ENCODE measurements at regions not wholly inside any gene's neighbourhood (a gene's known extent, or its start where the extent isn't known, plus 50 kb on each side); places are given as distances from the start of the nearest gene placed in this dataset.

GRCh38 chr13:72205773-72206172, 338.8 kb upstream of the DACH1 start:
- no peak for DNase-seq

- DNase-seq: no peak
Observed at GRCh38 chr13:72204291-72204690, 337.3 kb upstream of the DACH1 start.

DNA sequence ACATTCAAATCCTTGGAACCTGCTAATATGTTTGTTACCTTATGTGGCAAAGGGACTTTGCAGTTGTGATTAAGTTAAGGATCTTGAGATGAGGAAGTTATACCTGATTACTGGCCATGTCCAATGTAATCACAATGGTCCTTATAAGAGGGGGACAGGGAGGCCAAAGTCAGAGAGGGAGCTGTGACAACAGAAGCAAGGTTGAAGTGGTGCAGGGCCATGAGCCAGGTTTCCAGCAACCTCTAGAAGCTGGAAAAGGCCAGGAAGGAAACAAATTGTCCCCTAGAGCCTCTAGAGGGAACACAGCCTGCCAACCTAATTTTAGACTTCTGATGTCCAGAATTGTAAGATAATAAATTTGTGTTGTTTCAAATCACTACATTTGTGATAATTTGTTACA, 334.7 kb upstream of the DACH1 start:
- no peak for DNase-seq

DNA sequence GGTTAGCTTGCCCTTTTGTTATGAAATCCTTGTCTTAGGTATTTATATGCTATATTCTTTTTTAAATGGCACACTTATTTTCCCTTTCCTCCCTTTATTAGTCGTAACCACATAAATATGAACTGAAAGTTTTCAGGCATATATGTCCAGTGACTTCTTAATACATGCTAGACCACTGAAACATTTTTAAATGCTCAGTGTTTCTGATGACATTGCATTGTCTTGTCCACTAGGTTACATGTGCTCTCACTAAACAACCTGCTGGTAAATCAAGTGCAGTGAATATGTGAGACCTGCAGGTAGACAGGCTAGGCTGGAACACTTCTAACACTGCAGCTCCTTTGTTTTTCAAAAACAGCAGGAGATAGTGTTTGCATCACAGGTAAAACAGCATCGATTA, 332.6 kb upstream of the DACH1 start:
- DNase-seq: no peak

- peak; percentile 26 for DNase-seq
Observed at GRCh38 chr13:72198967-72199560, 332.1 kb upstream of the DACH1 start.

GRCh38 chr13:72198042-72198441, 331.0 kb upstream of the DACH1 start:
- DNase-seq: no peak

DNA sequence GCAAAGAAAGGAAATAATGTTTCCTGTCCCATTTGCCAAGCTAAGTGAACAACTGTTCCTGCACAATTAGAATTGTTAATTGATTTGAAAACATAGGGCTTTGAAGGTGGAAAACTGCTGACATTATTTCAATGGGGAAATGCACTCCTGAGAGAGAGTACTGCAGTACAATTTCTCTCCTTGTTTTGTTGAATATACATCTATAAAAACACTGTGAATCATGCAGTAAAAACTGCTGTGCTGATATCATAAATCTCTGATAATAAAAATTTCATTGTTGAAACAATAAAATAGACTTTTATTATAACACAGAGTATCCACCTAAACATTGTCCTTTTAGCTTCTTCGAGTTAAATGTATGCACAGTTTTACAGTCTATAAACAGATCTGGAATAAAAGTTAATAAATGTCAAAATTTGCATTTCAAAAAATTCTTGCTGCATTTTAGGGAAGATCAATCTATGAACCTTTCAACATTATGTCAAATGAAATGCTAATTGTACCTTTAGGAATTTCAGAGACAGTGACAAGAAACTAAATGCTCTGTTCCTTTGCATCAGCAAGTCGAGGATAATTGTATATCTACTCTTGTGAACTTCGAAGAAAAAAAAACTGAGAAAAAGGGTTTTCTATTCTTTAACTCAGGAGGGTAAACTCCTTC, 328.2 kb upstream of the DACH1 start:
- no peak for DNase-seq

GRCh38 chr13:72194523-72194922, 327.5 kb upstream of the DACH1 start:
- no peak for DNase-seq

DNA sequence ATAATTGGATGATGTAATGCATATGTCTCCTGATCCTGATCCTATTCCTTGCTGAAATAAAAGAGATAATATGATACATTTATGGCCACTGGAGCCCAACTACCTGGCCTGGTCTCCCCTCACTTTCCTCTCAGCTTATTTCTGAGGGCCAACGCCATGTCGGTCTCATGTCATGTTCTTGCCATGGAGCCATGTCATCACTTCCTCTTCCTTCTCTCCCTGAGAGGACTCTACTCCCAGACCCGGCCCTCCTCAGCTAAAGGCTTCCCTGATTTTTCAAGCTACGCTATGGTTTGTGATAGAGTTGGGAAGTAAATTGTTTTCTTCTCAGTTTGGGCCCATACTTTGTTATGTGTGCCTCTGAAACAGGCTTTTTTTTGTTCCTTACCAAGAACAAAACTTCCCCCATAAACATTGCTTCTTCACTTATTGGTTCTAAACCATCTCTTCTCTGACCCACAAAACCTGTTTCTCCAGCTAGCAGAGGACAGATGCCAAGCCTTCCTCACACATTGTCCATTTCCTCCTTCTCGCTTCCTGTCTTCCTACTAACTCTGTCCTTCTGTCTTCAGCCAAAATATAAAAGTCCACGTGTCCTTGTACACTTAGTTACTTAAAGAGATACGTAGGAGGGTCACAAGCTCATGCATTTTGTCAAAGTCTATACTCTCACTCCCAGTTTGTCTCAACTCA, 319.9 kb upstream of the DACH1 start:
- no peak for DNase-seq

DNA sequence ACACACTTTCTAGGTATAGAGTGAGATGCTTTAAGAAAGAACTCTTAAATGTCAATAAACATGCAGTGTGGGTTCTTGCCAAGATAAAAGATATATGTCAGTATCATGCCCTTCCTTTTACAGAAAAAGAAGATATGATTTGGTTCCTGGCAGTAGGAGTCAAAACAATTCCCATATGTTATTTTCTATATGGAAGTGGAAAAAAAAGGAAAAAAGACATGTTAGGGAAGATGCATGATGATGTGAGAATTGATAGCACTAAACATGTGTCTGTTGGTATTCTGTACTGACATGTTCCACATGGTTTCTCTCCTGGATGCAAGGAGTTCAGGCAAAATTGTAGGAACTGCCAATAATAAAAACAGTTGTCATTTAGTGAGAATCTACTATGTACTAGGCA, 318.8 kb upstream of the DACH1 start:
- no peak for DNase-seq

DNA sequence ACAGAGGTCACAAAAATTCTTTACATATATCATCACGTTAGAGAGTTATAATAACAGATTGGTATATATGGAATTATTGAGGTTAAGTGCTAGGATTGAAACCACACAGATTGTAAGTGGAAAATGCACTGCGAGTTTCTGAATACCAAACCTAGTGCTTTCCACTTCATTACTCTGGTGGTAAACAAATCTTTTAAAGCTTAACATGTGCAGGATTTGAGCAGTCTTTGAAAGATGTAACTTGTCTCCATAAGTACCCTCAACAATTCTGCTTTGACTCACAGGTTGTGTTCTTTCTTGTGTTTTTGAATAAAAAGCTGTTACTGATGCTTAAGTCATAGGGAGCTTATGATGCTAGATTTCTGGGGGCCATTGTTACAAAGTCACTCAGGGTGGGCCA, 314.7 kb upstream of the DACH1 start:
- no peak for DNase-seq

DNA sequence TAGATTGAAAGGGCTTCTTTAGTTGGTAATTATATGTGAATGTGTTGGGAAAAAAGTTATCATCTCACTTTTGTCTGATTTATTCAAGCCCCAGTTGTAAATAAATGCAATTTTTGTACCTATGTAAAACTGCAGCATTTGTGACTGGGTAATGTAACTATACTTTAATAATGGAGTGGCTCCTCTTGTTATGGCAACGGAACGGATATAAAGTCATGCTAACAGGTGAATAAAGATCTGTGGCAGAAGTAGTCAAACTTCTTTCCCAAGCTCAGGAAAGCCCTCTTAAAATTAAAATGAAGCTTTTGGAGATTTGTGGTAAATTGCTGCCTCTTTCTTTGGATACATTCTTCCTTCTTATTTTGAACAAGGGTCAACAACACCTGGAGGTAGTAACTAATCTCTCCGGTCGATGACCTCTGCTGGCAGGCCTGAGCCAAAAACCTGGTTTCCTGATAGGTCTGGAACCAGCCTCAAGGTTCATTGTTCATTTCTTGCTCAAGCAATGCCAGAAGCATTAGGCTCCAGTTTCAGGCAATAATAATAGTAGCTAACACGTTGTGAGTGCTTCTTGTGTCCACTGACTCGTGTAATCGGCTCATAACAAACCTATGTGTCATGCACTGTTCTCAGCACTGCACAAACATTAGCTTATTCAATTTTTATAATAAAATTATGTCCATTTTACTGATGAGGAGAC, 313.4 kb upstream of the DACH1 start:
- no peak for DNase-seq

GRCh38 chr13:72174549-72174948, 307.5 kb upstream of the DACH1 start:
- no peak for DNase-seq

- no peak for DNase-seq
Observed at GRCh38 chr13:72170571-72170970, 303.6 kb upstream of the DACH1 start.

DNA sequence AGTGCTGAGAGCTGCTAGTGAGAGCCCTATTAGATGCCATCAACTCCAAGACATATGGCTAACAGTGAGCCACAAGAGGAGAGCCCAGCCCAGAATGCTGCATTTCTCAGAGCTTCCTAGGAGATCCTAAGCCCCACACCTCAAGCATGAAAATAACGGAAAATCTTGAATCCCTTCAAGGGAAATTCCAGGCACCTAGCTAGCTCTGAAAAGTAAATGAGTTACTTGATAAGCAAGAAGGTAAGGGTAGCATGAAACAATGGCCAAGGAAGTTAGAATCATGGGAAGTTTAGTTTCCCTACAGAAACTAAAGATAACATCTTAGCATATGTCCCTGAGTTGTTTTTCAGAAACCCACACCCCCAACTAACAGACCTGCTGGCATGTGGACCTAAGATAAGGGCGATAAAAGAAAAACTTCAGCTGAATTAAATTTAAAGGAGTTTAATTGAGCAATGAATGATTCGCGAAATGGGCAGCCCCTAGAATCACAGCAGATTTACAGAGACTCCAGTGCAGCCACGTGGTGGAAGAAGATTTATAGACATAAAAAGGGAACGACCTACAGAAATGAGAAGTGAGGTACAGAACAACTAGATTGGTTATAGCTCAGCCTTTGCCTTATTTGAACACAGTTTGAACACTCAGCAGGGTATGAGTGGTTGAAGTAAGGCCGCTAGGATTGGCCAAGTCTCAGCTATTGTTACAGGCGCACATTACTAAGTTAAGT, 301.3 kb upstream of the DACH1 start:
- DNase-seq: no peak

GRCh38 chr13:72166102-72166650, 299.2 kb upstream of the DACH1 start:
- no peak for DNase-seq

- DNase-seq: no peak
Observed at GRCh38 chr13:72165276-72165675, 298.3 kb upstream of the DACH1 start.

DNA sequence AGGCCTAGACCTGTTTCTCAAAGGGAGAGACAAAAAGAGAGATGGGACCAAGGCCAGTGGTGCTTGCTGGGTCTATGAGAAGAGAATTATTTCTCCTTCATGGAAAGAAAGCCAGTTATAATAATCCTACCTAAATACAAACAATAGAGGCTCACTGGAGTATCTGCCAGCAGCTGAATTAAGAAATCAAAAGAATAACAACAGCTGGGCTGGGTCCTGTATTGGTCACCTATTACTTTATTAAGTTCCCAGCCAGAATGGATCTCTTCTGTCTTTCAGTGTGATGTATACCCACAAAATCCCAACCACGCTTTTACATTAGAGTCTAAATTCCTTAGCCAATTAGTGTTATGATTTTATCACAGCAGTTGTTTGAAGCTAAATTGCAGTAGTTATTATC, 297.8 kb upstream of the DACH1 start:
- no peak for DNase-seq

GRCh38 chr13:72163678-72164077, 296.7 kb upstream of the DACH1 start:
- no peak for DNase-seq

GRCh38 chr13:72160977-72161376, 294.0 kb upstream of the DACH1 start:
- DNase-seq: no peak

GRCh38 chr13:72156760-72157159, 289.8 kb upstream of the DACH1 start:
- DNase-seq: no peak

- DNase-seq: no peak
Observed at GRCh38 chr13:72153272-72153671, 286.3 kb upstream of the DACH1 start.

DNA sequence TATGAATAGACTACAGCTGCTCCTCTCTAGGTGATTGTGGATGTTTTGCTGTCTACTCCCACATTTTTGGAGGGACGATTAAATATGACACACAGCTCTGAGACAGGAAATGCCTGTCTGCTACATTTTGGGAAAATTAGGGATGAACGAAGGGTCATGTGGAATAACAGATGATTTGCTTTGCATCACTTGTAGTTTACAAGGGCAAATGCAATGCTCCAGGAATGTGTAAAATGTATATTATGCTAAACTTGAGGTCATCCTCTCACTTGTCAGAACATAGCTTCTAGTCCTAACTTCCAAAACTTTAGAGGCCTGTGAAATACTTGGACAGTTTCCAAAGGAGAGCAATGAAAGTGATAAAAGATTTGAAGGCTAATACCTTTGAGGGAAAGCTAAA, 284.2 kb upstream of the DACH1 start:
- no peak for DNase-seq

Data from DMS153 (cell line).